ENCODE measurements at regions not wholly inside any gene's neighbourhood (a gene's known extent, or its start where the extent isn't known, plus 50 kb on each side); places are given as distances from the start of the nearest gene placed in this dataset.

- TF ChIP-seq PRDM15 (CRISPR knock-in tag; IDR thresholded peaks at IDR 0.05): no peak
- no peak for TF ChIP-seq ZNF512 (CRISPR knock-in tag; IDR thresholded peaks at IDR 0.05; ENCODE audit: borderline replicate concordance)
- TF ChIP-seq SMAD4 (CRISPR knock-in tag; IDR thresholded peaks at IDR 0.05): no peak
- TF ChIP-seq, protein P1, sequence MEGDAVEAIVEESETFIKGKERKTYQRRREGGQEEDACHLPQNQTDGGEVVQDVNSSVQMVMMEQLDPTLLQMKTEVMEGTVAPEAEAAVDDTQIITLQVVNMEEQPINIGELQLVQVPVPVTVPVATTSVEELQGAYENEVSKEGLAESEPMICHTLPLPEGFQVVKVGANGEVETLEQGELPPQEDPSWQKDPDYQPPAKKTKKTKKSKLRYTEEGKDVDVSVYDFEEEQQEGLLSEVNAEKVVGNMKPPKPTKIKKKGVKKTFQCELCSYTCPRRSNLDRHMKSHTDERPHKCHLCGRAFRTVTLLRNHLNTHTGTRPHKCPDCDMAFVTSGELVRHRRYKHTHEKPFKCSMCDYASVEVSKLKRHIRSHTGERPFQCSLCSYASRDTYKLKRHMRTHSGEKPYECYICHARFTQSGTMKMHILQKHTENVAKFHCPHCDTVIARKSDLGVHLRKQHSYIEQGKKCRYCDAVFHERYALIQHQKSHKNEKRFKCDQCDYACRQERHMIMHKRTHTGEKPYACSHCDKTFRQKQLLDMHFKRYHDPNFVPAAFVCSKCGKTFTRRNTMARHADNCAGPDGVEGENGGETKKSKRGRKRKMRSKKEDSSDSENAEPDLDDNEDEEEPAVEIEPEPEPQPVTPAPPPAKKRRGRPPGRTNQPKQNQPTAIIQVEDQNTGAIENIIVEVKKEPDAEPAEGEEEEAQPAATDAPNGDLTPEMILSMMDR (IDR thresholded peaks at IDR 0.05): no peak
- TF ChIP-seq, protein P2, sequence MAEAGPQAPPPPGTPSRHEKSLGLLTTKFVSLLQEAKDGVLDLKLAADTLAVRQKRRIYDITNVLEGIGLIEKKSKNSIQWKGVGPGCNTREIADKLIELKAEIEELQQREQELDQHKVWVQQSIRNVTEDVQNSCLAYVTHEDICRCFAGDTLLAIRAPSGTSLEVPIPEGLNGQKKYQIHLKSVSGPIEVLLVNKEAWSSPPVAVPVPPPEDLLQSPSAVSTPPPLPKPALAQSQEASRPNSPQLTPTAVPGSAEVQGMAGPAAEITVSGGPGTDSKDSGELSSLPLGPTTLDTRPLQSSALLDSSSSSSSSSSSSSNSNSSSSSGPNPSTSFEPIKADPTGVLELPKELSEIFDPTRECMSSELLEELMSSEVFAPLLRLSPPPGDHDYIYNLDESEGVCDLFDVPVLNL (CRISPR knock-in tag; IDR thresholded peaks at IDR 0.05; ENCODE audit: borderline replicate concordance, low read depth): no peak
- TF ChIP-seq ZNF138 (CRISPR knock-in tag; conservative IDR thresholded peaks at IDR 0.05): no peak
- no peak for TF ChIP-seq ZNF263 (CRISPR knock-in tag; IDR thresholded peaks at IDR 0.05; ENCODE audit: low read depth)
- no peak for TF ChIP-seq CREM (CRISPR knock-in tag; IDR thresholded peaks at IDR 0.05)
These were observed 528.5 kb downstream of the ADGRL2 start for GRCh38 chr1:82329226-82329625.
